Activated CD4-positive, alpha-beta memory T cell treated with anti-CD3 and anti-CD28 coated beads for 36 hours (primary cell): ENCODE measurements at regions not wholly inside any gene's neighbourhood (a gene's known extent, or its start where the extent isn't known, plus 50 kb on each side); places are given as distances from the start of the nearest gene placed in this dataset.
"Not testable (repeated sequence)": the region's sequence is repeated elsewhere in the genome, so short reads cannot be mapped to it uniquely, and the experiment has no call there.

ENCODE experiments used
- CTCF ChIA-PET: fragments of 350-600 bp; sonication (Branson Sonifier 250); formaldehyde crosslinking; loops from one replicate; lab custom pipeline; 2021; ENCODE audit warnings: antibody characterized with exemption, inconsistent platforms; lab: Charles Lee
- POLR2A ChIA-PET: fragments of 350-600 bp; sonication (Branson Sonifier 250); formaldehyde crosslinking; loops from one replicate; lab custom pipeline; 2021; ENCODE audit warnings: antibody characterized with exemption; lab: Charles Lee
- DNase-seq: peaks from one replicate; pipeline ENCODE4 v3.0.0-alpha.2; 2020
- H3K27ac Mint-ChIP-seq: one replicate; pipeline ENCODE4 v1.8.0; 2021; ENCODE audit warnings: mixed read lengths
- H3K27me3 Mint-ChIP-seq: one replicate; pipeline ENCODE4 v1.8.0; 2021; ENCODE audit warnings: mixed read lengths
- H3K36me3 Mint-ChIP-seq: one replicate; pipeline ENCODE4 v1.8.0; 2021; ENCODE audit warnings: mixed read lengths
- H3K4me1 Mint-ChIP-seq: one replicate; pipeline ENCODE4 v1.8.0; 2021; ENCODE audit warnings: low read depth, mixed read lengths
- H3K4me3 Mint-ChIP-seq: one replicate; pipeline ENCODE4 v1.8.0; 2021; ENCODE audit warnings: mild to moderate bottlenecking, mixed read lengths
- H3K9me3 Mint-ChIP-seq: one replicate; pipeline ENCODE4 v1.8.0; 2021; ENCODE audit warnings: mixed read lengths
- intact Hi-C: fragments of 100-400 bp; cut with micrococcal nuclease; formaldehyde crosslinking; loops from one replicate; pipeline ENCODE4 v1.15.1; 2023

DNA sequence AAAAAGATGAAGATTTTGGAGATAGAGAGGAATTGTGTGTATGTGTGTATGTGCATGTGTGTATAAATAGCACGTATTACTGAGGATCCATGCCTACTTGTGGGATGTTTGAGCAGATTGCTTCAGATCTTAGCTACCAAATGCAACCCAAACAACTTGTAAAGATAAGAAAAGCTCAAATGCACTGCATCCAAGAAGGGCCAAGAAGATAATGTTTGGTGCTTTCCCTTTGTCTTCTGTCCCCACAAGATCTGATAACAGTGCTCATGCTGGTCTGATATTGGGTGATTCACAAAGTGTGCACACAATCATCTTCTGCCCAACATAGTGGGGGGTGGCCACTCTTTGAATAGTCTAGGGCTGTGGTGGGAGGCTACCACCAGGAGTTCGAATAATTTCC lies 284.8 kb upstream of the CYRIA start:
- H3K4me1 Mint-ChIP-seq = no peaks in the 10 kb centered on the region
- intact Hi-C loops = no loop called here

DNA sequence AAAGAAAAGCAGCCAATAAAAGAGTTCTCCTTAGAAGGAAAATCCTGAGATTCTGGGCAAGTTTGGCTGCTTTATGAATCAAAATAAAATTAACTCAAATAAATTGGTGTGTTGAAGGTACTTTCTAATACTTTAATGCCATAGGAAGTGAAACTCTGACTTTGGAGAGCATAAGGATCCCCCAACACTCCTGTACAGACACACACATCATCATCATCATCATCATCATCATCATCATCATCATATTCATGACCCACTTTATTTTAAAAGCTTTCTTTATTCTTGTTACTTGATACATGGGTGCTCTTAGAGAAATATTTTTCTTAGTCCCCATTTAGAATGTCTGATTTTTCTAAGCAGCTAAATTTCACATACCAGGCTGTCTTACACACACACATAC lies 283.1 kb upstream of the CYRIA start:
- Mint-ChIP-seq H3K9me3 (peaks cover 2% of the 10 kb centered on the region), H3K27me3 (no peaks in the 10 kb centered on the region), H3K4me1 (no peaks in the 10 kb centered on the region), H3K4me3 (no peak overlapping the region), H3K27ac (no peak overlapping the region), H3K36me3 (no peaks in the 10 kb centered on the region)
- POLR2A ChIA-PET = no interaction called here
- intact Hi-C loops = no loop called here
- CTCF ChIA-PET = no interaction called here
- DNase-seq = no peak

More for the DNA sequence above, 284.8 kb upstream of the CYRIA start:
- H3K27ac Mint-ChIP-seq = no peak overlapping the region
- CTCF ChIA-PET = no interaction called here
- DNase-seq = no peak
- POLR2A ChIA-PET = no interaction called here
- peaks cover 2% of the 10 kb centered on the region for H3K9me3 Mint-ChIP-seq
- H3K36me3 Mint-ChIP-seq = no peaks in the 10 kb centered on the region
- no peaks in the 10 kb centered on the region for H3K27me3 Mint-ChIP-seq
- H3K4me3 Mint-ChIP-seq = no peak overlapping the region

DNA sequence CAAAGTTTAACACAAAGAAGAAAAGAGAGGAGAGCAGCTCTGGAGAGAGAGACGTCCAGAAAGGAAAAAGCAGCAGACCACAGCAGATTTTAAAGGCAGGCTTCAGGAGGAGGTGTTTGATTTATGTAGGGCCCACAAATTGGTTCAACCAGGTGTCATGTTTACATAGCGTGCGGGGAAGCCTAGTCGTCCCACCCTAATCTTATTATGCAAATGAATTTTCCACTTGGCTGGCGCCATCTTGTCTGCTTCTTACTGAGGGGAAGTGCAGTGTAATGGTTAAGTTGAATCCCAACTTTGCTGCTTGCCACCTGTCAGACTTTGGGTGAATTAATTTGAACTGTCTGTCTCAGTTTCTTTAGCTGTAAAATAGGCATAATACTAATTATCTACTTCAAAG lies 282.4 kb upstream of the CYRIA start:
- Mint-ChIP-seq H3K27ac (no peak overlapping the region), H3K4me3 (no peak overlapping the region), H3K36me3 (no peaks in the 10 kb centered on the region), H3K4me1 (no peaks in the 10 kb centered on the region), H3K9me3 (peaks cover 2% of the 10 kb centered on the region), H3K27me3 (no peaks in the 10 kb centered on the region)
- DNase-seq = no peak
- ChIA-PET POLR2A (no interaction called here), CTCF (no interaction called here)
- intact Hi-C loops = no loop called here

DNA sequence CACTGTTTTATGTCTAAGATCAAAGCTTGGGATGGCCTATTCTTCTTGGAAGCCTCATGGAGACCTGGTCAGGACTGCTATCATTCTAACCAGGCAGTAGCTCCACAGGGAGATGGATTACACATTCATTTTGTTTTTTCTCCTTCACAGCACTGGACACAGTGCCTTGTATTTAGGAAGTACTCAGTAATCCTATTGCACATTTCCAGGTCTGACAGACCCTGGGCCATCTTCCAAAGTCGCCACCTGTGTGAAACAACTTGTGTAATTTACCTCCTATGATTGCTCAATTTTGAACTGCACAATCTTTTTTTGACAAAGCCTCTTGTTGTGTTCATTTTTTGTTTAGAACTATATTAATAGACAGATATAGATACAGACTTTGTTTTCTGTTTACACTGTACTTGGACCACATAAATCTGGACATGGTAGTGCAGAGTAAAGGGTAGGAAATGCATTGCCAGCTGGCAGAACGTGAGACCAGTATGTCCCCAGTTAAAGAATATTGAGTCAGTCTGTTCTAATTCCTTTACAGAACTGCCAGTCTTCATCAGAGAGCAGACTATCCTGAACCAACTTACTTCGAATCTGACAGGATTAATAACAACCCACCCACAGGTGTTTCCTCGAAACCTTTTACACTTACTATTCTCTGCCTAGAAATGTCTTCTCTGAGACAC lies 277.8 kb upstream of the CYRIA start:
- Mint-ChIP-seq H3K36me3 (no peaks in the 10 kb centered on the region), H3K9me3 (peaks cover 5% of the 10 kb centered on the region), H3K4me1 (no peaks in the 10 kb centered on the region), H3K4me3 (no peak overlapping the region), H3K27ac (no peak overlapping the region), H3K27me3 (no peaks in the 10 kb centered on the region)
- intact Hi-C loops = no loop called here
- ChIA-PET POLR2A (no interaction called here), CTCF (no interaction called here)
- no peak for DNase-seq

DNA sequence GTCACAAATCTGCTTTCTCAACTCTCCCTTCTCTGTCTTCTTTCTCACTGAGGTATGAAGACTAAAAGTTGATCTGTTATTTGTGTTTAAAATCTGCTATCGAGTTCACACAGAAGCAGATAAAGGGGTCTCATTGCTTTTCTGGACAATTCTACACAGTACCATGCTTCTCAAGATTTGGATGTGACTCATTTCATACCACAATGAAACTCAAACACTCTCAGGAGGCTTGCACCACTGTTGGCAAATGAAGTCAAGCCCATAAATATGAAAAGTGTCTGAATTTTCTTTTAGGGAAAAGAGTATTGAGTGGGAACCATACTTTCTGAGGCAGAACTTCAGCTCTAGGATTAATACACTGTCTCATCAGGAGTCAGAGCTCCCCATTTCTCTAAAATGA lies 274.6 kb upstream of the CYRIA start:
- Mint-ChIP-seq H3K4me1 (no peaks in the 10 kb centered on the region), H3K27me3 (no peaks in the 10 kb centered on the region), H3K36me3 (no peaks in the 10 kb centered on the region), H3K4me3 (no peak overlapping the region), H3K27ac (no peak overlapping the region), H3K9me3 (peaks cover 5% of the 10 kb centered on the region)
- ChIA-PET POLR2A (no interaction called here), CTCF (no interaction called here)
- DNase-seq = no peak
- intact Hi-C loops = no loop called here

DNA sequence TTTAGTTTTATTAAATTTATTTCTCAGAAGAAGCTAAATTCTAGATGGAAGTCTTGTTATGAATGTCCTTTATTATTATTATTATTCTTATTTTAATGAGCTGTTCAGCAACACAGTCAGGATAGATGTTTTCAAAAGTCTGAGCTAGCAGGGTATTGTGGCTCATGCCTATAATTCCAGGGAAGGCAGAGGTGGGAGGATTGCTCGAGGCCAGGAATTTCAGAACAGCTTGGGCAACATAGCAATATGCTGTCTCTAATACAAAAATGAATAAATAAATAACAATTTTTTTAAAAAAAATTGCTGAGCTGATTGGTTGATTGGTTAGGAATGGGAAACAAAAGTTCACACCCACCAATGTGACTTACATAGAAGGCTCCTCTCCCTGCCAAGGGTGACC lies 274.1 kb upstream of the CYRIA start:
- CTCF ChIA-PET = no interaction called here
- H3K27me3 Mint-ChIP-seq = no peaks in the 10 kb centered on the region
- DNase-seq = no peak
- H3K27ac Mint-ChIP-seq = no peak overlapping the region
- no peak overlapping the region for H3K4me3 Mint-ChIP-seq
- POLR2A ChIA-PET = no interaction called here
- no peaks in the 10 kb centered on the region for H3K36me3 Mint-ChIP-seq
- H3K4me1 Mint-ChIP-seq = no peaks in the 10 kb centered on the region
- intact Hi-C loops = no loop called here
- peaks cover 5% of the 10 kb centered on the region for H3K9me3 Mint-ChIP-seq

DNA sequence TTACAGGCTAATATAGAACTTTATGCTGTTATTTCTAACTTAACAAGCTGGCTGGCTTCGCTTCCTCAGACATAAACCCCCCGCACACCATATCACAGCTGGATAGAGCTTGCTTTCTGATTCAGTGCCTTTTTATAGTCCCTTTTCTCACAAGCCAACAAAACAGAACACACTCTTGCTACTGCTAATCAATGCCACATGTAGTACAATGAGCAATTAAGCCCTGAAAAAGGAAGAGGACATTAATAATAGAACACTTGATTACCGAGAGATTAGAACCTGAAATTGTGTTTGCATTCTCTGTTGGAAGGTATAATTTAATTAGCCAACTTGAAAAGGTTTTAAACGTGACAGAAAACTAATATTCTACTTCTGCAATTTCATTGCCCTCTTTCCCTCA lies 267.7 kb upstream of the CYRIA start:
- no peak overlapping the region for H3K4me3 Mint-ChIP-seq
- H3K27ac Mint-ChIP-seq = no peak overlapping the region
- no peaks in the 10 kb centered on the region for H3K27me3 Mint-ChIP-seq
- POLR2A ChIA-PET = no interaction called here
- intact Hi-C loops = no loop called here
- no peak for DNase-seq
- H3K9me3 Mint-ChIP-seq = no peaks in the 10 kb centered on the region
- no peaks in the 10 kb centered on the region for H3K36me3 Mint-ChIP-seq
- H3K4me1 Mint-ChIP-seq = no peaks in the 10 kb centered on the region
- CTCF ChIA-PET = no interaction called here

DNA sequence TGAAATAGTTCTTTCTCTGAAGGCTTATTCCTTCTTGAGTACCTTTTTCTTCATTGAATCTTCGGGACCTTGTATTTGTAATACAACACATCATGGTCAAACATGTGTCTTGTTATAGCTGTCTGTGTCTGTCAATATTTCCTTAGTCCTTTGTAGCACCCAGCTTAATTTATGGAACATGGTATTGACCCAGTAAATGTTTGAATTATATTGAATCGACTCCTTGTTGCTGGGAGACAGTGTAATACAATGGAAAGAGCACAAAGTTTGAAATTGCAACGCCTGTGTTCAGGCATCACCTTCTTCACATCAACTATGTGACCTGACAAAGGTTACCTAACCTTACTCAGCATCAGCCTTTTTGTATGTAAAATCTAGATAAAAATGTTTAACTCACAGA lies 267.2 kb upstream of the CYRIA start:
- Mint-ChIP-seq H3K9me3 (no peaks in the 10 kb centered on the region), H3K4me1 (no peaks in the 10 kb centered on the region), H3K27ac (no peak overlapping the region), H3K4me3 (no peak overlapping the region), H3K36me3 (no peaks in the 10 kb centered on the region), H3K27me3 (no peaks in the 10 kb centered on the region)
- ChIA-PET POLR2A (no interaction called here), CTCF (no interaction called here)
- intact Hi-C loops = no loop called here
- no peak for DNase-seq

DNA sequence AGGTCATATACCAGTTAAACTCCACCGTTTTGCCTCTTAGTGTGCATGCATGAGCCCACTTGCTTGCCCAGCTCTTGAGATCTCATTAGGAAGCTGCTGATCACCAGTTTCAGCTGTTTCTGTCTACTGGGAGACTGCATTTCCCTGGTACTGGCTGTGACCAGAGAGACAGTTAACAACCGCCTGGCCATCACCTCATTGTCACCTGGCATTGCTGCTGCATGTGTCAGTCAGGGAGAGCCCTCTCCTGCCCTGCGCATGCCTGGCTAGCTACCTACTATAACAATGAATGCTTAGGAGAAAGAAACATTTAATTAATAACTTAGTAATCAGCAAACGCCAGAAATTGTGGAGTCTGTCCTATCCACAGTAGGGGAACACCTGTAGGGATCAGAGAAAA lies 265.8 kb upstream of the CYRIA start:
- H3K27me3 Mint-ChIP-seq = no peaks in the 10 kb centered on the region
- no peaks in the 10 kb centered on the region for H3K36me3 Mint-ChIP-seq
- ChIA-PET CTCF (no interaction called here), POLR2A (no interaction called here)
- no peak overlapping the region for H3K27ac Mint-ChIP-seq
- intact Hi-C loops = no loop called here
- no peaks in the 10 kb centered on the region for H3K9me3 Mint-ChIP-seq
- no peak overlapping the region for H3K4me3 Mint-ChIP-seq
- no peaks in the 10 kb centered on the region for H3K4me1 Mint-ChIP-seq
- no peak for DNase-seq

DNA sequence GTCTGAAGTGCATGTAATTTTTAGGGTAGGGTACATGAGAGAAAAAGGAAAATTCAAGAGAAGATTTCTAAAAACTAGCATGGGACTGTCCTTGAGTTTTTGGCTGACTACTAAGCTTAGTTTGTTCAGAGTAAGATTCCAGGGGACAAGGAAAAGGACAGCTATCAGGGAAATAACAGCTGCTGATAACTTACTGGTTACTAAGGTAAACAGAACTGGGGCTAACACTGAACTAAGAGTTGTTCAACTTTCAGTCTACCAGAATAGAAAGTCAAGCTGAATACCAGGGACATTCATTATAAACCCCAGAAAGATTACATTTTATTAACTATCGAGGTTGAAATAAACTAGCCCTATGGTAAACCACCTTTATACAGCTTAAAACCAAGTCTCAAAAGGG lies 261.8 kb upstream of the CYRIA start:
- Mint-ChIP-seq H3K27ac (no peak overlapping the region), H3K9me3 (peaks cover 4% of the 10 kb centered on the region), H3K36me3 (no peaks in the 10 kb centered on the region), H3K27me3 (no peaks in the 10 kb centered on the region), H3K4me3 (no peak overlapping the region), H3K4me1 (no peaks in the 10 kb centered on the region)
- ChIA-PET CTCF (no interaction called here), POLR2A (no interaction called here)
- intact Hi-C loops = no loop called here
- DNase-seq = no peak

DNA sequence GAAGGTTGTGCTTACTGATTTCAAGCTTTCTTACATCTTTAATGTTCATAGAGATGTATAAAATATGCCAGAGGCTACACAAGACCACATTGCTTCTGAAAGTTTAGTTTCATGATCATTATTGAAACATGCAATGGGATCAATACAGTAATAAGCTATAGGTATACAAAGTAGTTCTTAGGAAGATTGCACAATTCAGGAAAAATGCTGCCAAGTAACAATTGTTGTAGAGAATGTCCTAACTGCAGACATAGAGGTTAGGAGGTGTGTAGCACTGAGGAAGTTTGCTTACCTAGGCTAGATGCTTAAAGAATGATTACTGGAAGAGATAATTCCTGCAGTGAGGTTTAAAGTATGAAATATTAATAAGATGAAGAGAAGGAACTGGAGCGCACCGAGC lies 259.5 kb upstream of the CYRIA start:
- CTCF ChIA-PET = no interaction called here
- Mint-ChIP-seq H3K27me3 (no peaks in the 10 kb centered on the region), H3K4me1 (no peaks in the 10 kb centered on the region), H3K9me3 (peaks cover 4% of the 10 kb centered on the region), H3K4me3 (no peak overlapping the region), H3K27ac (no peak overlapping the region), H3K36me3 (no peaks in the 10 kb centered on the region)
- POLR2A ChIA-PET = no interaction called here
- no peak for DNase-seq
- intact Hi-C loops = no loop called here

DNA sequence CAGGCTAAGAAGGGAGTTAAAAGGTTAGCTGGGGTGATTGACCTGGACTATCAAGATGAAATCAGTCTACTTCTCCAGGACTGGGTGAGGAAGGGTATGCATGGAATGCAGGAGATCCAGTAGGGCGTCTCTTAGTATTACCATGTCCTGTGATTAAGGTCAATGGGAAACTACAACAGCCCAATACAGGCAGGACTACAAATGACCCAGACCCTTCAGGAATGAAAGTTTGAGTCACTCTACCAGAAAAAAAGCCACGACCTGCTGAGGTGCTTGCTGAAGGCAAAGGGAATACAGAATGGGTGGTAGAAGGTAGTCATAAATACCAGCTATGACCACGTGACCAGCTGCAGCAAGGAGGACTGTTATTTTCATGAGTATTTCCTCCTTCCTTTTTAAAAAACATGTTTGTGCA lies 249.7 kb upstream of the CYRIA start:
- H3K9me3 Mint-ChIP-seq, H3K4me3 Mint-ChIP-seq, intact Hi-C loops, H3K27ac Mint-ChIP-seq, H3K27me3 Mint-ChIP-seq, DNase-seq, H3K36me3 Mint-ChIP-seq, CTCF ChIA-PET, POLR2A ChIA-PET, H3K4me1 Mint-ChIP-seq: not testable (repeated sequence)

DNA sequence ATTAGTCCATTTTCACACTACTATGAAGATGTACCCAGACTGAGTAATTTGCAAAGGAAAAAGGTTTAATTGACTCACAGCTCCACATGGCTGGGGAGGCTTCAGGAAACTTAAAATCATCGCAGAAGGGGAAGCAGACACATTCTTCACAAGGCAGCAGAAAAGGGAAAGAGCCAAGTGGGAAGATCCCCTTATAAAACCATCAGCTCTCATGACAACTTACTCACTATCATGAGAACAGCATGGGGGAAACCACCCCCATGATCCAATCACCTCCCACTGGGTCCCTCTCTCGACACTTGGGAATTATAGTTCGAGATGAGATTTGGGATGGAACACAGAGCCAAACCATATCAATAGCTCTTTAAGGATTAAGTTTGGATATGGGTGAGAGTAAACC lies 246.1 kb upstream of the CYRIA start:
- Mint-ChIP-seq H3K4me1 (no peaks in the 10 kb centered on the region), H3K27ac (no peak overlapping the region), H3K36me3 (no peaks in the 10 kb centered on the region), H3K27me3 (no peaks in the 10 kb centered on the region), H3K9me3 (peaks cover 3% of the 10 kb centered on the region), H3K4me3 (no peak overlapping the region)
- ChIA-PET POLR2A (no interaction called here), CTCF (no interaction called here)
- no peak for DNase-seq
- intact Hi-C loops = no loop called here
